IMR-90 (cell line): ENCODE measurements at regions not wholly inside any gene's neighbourhood (a gene's known extent, or its start where the extent isn't known, plus 50 kb on each side); places are given as distances from the start of the nearest gene placed in this dataset.

Experiments
- CEBPB ChIP-seq: IDR thresholded peaks from 2 replicates; pipeline ENCODE4 v1.6.1; 2012; ENCODE audit warnings: low read depth, low read length, improper control_type of control experiment
- CTCF ChIP-seq: conservative IDR thresholded peaks from 2 replicates; pipeline ENCODE4 v1.5.1; 2012; ENCODE audit warnings: mild to moderate bottlenecking, low read depth, low read length, improper control_type of control experiment
- FOS ChIP-seq: fragments of 150-350 bp; IDR thresholded peaks from 2 replicates; pipeline ENCODE4 v1.6.1; 2016; ENCODE audit warnings: low read depth, low read length
- NFE2L2 ChIP-seq: fragments of 150-350 bp; IDR thresholded peaks from 2 replicates; pipeline ENCODE4 v1.6.1; 2016; ENCODE audit warnings: low read depth, mild to moderate bottlenecking, low read length

- TF ChIP-seq CEBPB: no peak
- TF ChIP-seq CTCF: no peak
- TF ChIP-seq FOS: no peak
- TF ChIP-seq NFE2L2: no peak
Measured at GRCh38 chr6:134634966-134635365, 314.9 kb downstream of the ALDH8A1 start.
